ENCODE measurements at regions not wholly inside any gene's neighbourhood (a gene's known extent, or its start where the extent isn't known, plus 50 kb on each side); places are given as distances from the start of the nearest gene placed in this dataset.
"Not testable (repeated sequence)": the region's sequence is repeated elsewhere in the genome, so short reads cannot be mapped to it uniquely, and the experiment has no call there.

- no peaks in the 10 kb centered on the region for H3K4me1 ChIP-seq (replicated peaks)
- H3K27me3 ChIP-seq (replicated peaks; ENCODE audit: insufficient read depth), result no peaks in the 10 kb centered on the region
- TF ChIP-seq POLR2A (IDR thresholded peaks at IDR 0.05) (no peak), CTCF (IDR thresholded peaks at IDR 0.05) (no peak), POLR2AphosphoS5 (IDR thresholded peaks at IDR 0.05) (peak; percentile 24)
- peak; percentile 54 for DNase-seq (ENCODE audit: low spot score)
- intact Hi-C loops (cut with DNase I), result no loop called here
- no peaks in the 10 kb centered on the region for H3K36me3 ChIP-seq
- H3K27ac ChIP-seq, result peak overlapping the region; percentile 52 to 74
- WGBS, result 19% methylated on average over 8 of the region's 8 CpGs
- no peaks in the 10 kb centered on the region for H3K9me3 ChIP-seq
- no peak overlapping the region for H3K4me3 ChIP-seq
Observed at GRCh38 chr14:61145034-61145902, 135.9 kb downstream of the TMEM30B start.

GRCh38 chr14:61144117-61145033 lies 136.8 kb downstream of the TMEM30B start:
- DNase-seq (ENCODE audit: low spot score); H3K9me3 ChIP-seq; H3K4me3 ChIP-seq; H3K27me3 ChIP-seq (replicated peaks; ENCODE audit: insufficient read depth); intact Hi-C loops (cut with DNase I); H3K4me1 ChIP-seq (replicated peaks); H3K36me3 ChIP-seq: not testable (repeated sequence)
- H3K27ac ChIP-seq, result peak overlapping the region; percentile 52 to 74
- WGBS, result 89% methylated on average over 7 of the region's 7 CpGs

GRCh38 chr14:61140872-61141271 lies 140.3 kb downstream of the TMEM30B start:
- Histone ChIP-seq H3K9me3 (no peaks in the 10 kb centered on the region), H3K36me3 (no peaks in the 10 kb centered on the region), H3K4me3 (no peak overlapping the region), H3K27me3 (replicated peaks; ENCODE audit: insufficient read depth) (no peaks in the 10 kb centered on the region), H3K4me1 (replicated peaks) (no peaks in the 10 kb centered on the region), H3K27ac (no peak overlapping the region)
- no peak for TF ChIP-seq POLR2A (IDR thresholded peaks at IDR 0.05)
- no peak for TF ChIP-seq POLR2AphosphoS5 (IDR thresholded peaks at IDR 0.05)
- no peak for TF ChIP-seq CTCF (IDR thresholded peaks at IDR 0.05)
- DNase-seq (ENCODE audit: low spot score), result no peak
- intact Hi-C loops (cut with DNase I), result no loop called here

- 82% methylated on average over 3 of the region's 3 CpGs for WGBS
- H3K27me3 ChIP-seq (replicated peaks; ENCODE audit: insufficient read depth), result no peaks in the 10 kb centered on the region
- TF ChIP-seq POLR2AphosphoS5 (IDR thresholded peaks at IDR 0.05) (no peak), POLR2A (IDR thresholded peaks at IDR 0.05) (no peak), CTCF (IDR thresholded peaks at IDR 0.05) (no peak)
- no peaks in the 10 kb centered on the region for H3K9me3 ChIP-seq
- H3K36me3 ChIP-seq, result no peaks in the 10 kb centered on the region
- intact Hi-C loops (cut with DNase I), result no loop called here
- H3K27ac ChIP-seq, result no peak overlapping the region
- no peaks in the 10 kb centered on the region for H3K4me1 ChIP-seq (replicated peaks)
- no peak for DNase-seq (ENCODE audit: low spot score)
- no peak overlapping the region for H3K4me3 ChIP-seq
Observed at GRCh38 chr14:61140271-61140670, 140.9 kb downstream of the TMEM30B start.

- no peaks in the 10 kb centered on the region for H3K36me3 ChIP-seq
- no peak overlapping the region for H3K4me3 ChIP-seq
- DNase-seq (ENCODE audit: low spot score), result no peak
- H3K27me3 ChIP-seq (replicated peaks; ENCODE audit: insufficient read depth), result no peaks in the 10 kb centered on the region
- no peaks in the 10 kb centered on the region for H3K9me3 ChIP-seq
- WGBS, result 89% methylated on average over 2 of the region's 2 CpGs
- no peak overlapping the region for H3K27ac ChIP-seq
- intact Hi-C loops (cut with DNase I), result no loop called here
- TF ChIP-seq POLR2A (IDR thresholded peaks at IDR 0.05) (no peak), POLR2AphosphoS5 (IDR thresholded peaks at IDR 0.05) (no peak), CTCF (IDR thresholded peaks at IDR 0.05) (no peak)
- no peaks in the 10 kb centered on the region for H3K4me1 ChIP-seq (replicated peaks)
Observed at GRCh38 chr14:61139006-61139599, 142.0 kb downstream of the TMEM30B start.
